Panc1 (cell line): ENCODE measurements at regions not wholly inside any gene's neighbourhood (a gene's known extent, or its start where the extent isn't known, plus 50 kb on each side); places are given as distances from the start of the nearest gene placed in this dataset.

Experiments used
- ATAC-seq: fragments of 200-7000 bp; cut with Tn5 transposase; 2 replicates; pipeline ENCODE4 v1.9.1; 2020; ENCODE audit warnings: mild to moderate bottlenecking, moderate library complexity
- BruUV-seq: library from RNA; stranded (reverse); fragments of 400-500 nt; replicated peaks from 2 replicates; lab custom pipeline; 2021; lab: Mats Ljungman, UMichigan
- CTCF ChIA-PET: fragments of 300-600 bp; sonication (Branson Sonifier 250); formaldehyde crosslinking; loops from one replicate; lab custom pipeline; 2022; ENCODE audit warnings: antibody characterized with exemption; lab: Charles Lee
- POLR2A ChIA-PET: fragments of 300-600 bp; sonication (Branson Sonifier 250); formaldehyde crosslinking; loops from one replicate; lab custom pipeline; 2022; ENCODE audit warnings: antibody characterized with exemption; lab: Charles Lee
- DNase-seq: peaks from one replicate; pipeline ENCODE4 v3.0.0-alpha.2; 2010; ENCODE audit warnings: low read depth, low spot score
- H3K27ac ChIP-seq: 2 replicates; pipeline ENCODE4 v1.5.1; 2011; ENCODE audit warnings: mild to moderate bottlenecking, low read length, inconsistent platforms
- H3K27me3 ChIP-seq: fragments of 200-500 bp; sonication (Bioruptor generic); 2 replicates; pipeline ENCODE4 v1.6.0; 2014; ENCODE audit warnings: low read length, inconsistent platforms; ENCODE audit not compliant: control insufficient read depth, insufficient read depth
- H3K36me3 ChIP-seq: fragments of 200-500 bp; sonication (Bioruptor generic); 2 replicates; pipeline ENCODE4 v1.5.1; 2014; ENCODE audit warnings: inconsistent platforms, mild to moderate bottlenecking, low read length, moderate library complexity; ENCODE audit not compliant: control insufficient read depth, insufficient read depth
- H3K4me1 ChIP-seq: 2 replicates; pipeline ENCODE4 v1.5.1; 2011; ENCODE audit warnings: inconsistent platforms, mild to moderate bottlenecking, low read length, moderate library complexity; ENCODE audit not compliant: control insufficient read depth, insufficient read depth
- H3K4me3 ChIP-seq, 2 experiments: 2 replicates each; pipeline ENCODE4 v1.5.1; 2011 to 2012; ENCODE audit warnings: low read depth in 2 of 2, low read length in 2 of 2, mild to moderate bottlenecking in 2 of 2, inconsistent platforms in 1 of 2, moderate library complexity in 1 of 2
- H3K9me3 ChIP-seq: fragments of 200-500 bp; sonication (Bioruptor generic); 2 replicates; pipeline ENCODE4 v1.5.1; 2014; ENCODE audit warnings: low read depth, mild to moderate bottlenecking, inconsistent platforms, low read length, moderate library complexity; ENCODE audit not compliant: control insufficient read depth, insufficient read depth
- POLR2AphosphoS5 ChIP-seq: IDR thresholded peaks from 2 replicates; pipeline ENCODE4 v1.6.1; 2012; ENCODE audit warnings: mild to moderate bottlenecking, low read depth, low read length, moderate library complexity
- SIN3A ChIP-seq: IDR thresholded peaks from 2 replicates; pipeline ENCODE4 v1.6.1; 2012; ENCODE audit warnings: low read depth, mild to moderate bottlenecking, low read length, moderate library complexity, borderline replicate concordance; ENCODE audit not compliant: insufficient read depth
- TCF7L2 ChIP-seq: IDR thresholded peaks from 2 replicates; pipeline ENCODE4 v1.6.1; 2011; ENCODE audit warnings: mild to moderate bottlenecking, low read depth, low read length, inconsistent platforms
- in situ Hi-C: cut with HindIII; loops from 2 replicates; pipeline ENCODE4 v1.10.0; 2016; ENCODE audit warnings: low sequenced_read_pairs, low pct_unique_long_range_greater_than_20kb
- intact Hi-C: fragments of 100-400 bp; cut with micrococcal nuclease; formaldehyde crosslinking; loops from one replicate; pipeline ENCODE4 v1.10.0; 2022; ENCODE audit not compliant: unreplicated experiment
- TF ChIP-seq, protein P1 (sequence below), 2 experiments: IDR thresholded peaks; 2 replicates each; pipeline ENCODE4 v1.6.1; 2011 to 2012; ENCODE audit warnings: low read depth in 2 of 2, control low read depth in 1 of 2, low read length in 1 of 2, mild to moderate bottlenecking in 1 of 2, moderate library complexity in 1 of 2; ENCODE audit not compliant: insufficient read depth in 1 of 2
- TF ChIP-seq, protein P2 (sequence below): fragments of 450-650 bp; IDR thresholded peaks from 2 replicates; pipeline ENCODE4 v1.5.1; 2017; ENCODE audit warnings: mild to moderate bottlenecking

DNA sequence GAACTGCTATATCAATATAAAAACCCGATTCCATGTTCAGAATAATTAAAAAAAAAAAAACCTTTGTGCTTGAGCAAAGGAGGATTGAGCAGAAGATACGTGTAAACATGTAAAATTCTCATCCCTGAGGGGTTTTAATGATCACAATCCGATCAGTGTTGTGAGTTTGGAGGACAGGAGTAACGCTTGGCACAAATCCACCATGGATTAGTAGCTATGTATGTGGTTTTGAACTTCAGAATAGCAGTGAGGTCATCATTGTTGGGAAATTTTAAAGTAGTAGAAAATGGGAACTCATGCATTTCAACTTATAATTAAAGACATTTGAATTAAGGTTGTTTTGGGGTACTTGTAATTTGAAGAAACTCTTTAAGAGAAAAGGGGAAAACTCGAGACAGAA, 203.2 kb downstream of the RPS12 start:
- BruUV-seq: no TSS peak
- intact Hi-C loops: no loop called here

DNA sequence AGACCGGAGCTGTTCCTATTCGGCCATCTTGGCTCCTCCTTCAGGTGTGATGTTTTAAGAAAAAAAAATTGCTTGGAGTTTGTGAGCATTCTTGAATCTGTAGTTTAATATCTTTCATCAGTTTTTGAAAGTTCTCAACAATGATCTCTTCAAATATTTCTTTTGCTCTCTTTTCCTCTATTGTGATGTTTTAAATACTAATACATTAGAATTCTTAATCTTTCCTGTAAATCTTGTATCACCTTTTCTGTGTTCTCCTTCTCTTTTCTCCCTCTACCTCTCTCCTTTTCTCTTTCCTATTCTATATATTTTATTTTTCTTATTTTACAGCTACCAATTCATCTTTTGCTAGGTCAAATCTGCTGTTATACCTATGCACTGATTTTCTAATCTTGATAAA, 212.3 kb downstream of the RPS12 start:
- CTCF ChIA-PET: no interaction called here

More for the DNA sequence above, 203.2 kb downstream of the RPS12 start:
- Histone ChIP-seq H3K4me1 (no peaks in the 10 kb centered on the region), H3K4me3 (no peak overlapping the region), H3K36me3 (no peaks in the 10 kb centered on the region), H3K27me3 (no peaks in the 10 kb centered on the region), H3K27ac (no peak overlapping the region), H3K9me3 (0 out of 2 replicates have a peak, but pooled peaks cover 4% of the 10 kb centered on the region)
- DNase-seq: no peak
- in situ Hi-C loops: no loop called here
- POLR2A ChIA-PET: no interaction called here
- no peak for ATAC-seq
- no peak for TF ChIP-seq TCF7L2
- TF ChIP-seq, protein P1, sequence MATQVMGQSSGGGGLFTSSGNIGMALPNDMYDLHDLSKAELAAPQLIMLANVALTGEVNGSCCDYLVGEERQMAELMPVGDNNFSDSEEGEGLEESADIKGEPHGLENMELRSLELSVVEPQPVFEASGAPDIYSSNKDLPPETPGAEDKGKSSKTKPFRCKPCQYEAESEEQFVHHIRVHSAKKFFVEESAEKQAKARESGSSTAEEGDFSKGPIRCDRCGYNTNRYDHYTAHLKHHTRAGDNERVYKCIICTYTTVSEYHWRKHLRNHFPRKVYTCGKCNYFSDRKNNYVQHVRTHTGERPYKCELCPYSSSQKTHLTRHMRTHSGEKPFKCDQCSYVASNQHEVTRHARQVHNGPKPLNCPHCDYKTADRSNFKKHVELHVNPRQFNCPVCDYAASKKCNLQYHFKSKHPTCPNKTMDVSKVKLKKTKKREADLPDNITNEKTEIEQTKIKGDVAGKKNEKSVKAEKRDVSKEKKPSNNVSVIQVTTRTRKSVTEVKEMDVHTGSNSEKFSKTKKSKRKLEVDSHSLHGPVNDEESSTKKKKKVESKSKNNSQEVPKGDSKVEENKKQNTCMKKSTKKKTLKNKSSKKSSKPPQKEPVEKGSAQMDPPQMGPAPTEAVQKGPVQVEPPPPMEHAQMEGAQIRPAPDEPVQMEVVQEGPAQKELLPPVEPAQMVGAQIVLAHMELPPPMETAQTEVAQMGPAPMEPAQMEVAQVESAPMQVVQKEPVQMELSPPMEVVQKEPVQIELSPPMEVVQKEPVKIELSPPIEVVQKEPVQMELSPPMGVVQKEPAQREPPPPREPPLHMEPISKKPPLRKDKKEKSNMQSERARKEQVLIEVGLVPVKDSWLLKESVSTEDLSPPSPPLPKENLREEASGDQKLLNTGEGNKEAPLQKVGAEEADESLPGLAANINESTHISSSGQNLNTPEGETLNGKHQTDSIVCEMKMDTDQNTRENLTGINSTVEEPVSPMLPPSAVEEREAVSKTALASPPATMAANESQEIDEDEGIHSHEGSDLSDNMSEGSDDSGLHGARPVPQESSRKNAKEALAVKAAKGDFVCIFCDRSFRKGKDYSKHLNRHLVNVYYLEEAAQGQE (IDR thresholded peaks at IDR 0.05; ENCODE audit: insufficient read depth in 1 of 2, low read depth in 2 of 2, low read length in 1 of 2): no peak
- CTCF ChIA-PET: no interaction called here

More for the DNA sequence above, 212.3 kb downstream of the RPS12 start:
- H3K27ac ChIP-seq: no peak overlapping the region
- no peaks in the 10 kb centered on the region for H3K27me3 ChIP-seq
- no peak for TF ChIP-seq TCF7L2
- TF ChIP-seq, protein P1 (IDR thresholded peaks at IDR 0.05; ENCODE audit: insufficient read depth in 1 of 2, low read depth in 2 of 2, low read length in 1 of 2): no peak
- no peak for TF ChIP-seq POLR2AphosphoS5
- TF ChIP-seq SIN3A: no peak
- TF ChIP-seq, protein P2, sequence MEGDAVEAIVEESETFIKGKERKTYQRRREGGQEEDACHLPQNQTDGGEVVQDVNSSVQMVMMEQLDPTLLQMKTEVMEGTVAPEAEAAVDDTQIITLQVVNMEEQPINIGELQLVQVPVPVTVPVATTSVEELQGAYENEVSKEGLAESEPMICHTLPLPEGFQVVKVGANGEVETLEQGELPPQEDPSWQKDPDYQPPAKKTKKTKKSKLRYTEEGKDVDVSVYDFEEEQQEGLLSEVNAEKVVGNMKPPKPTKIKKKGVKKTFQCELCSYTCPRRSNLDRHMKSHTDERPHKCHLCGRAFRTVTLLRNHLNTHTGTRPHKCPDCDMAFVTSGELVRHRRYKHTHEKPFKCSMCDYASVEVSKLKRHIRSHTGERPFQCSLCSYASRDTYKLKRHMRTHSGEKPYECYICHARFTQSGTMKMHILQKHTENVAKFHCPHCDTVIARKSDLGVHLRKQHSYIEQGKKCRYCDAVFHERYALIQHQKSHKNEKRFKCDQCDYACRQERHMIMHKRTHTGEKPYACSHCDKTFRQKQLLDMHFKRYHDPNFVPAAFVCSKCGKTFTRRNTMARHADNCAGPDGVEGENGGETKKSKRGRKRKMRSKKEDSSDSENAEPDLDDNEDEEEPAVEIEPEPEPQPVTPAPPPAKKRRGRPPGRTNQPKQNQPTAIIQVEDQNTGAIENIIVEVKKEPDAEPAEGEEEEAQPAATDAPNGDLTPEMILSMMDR: no peak
- no peak for DNase-seq
- POLR2A ChIA-PET: no interaction called here
- no TSS peak for BruUV-seq
- H3K4me3 ChIP-seq: no peak overlapping the region
- no peaks in the 10 kb centered on the region for H3K4me1 ChIP-seq
- H3K9me3 ChIP-seq: peaks cover 2% of the 10 kb centered on the region; the same call in 1 of the 2 replicates
- intact Hi-C loops (no loop called here), in situ Hi-C loops (no loop called here)
- ATAC-seq: no peak
- no peaks in the 10 kb centered on the region for H3K36me3 ChIP-seq
